ENCODE measurements at regions not wholly inside any gene's neighbourhood (a gene's known extent, or its start where the extent isn't known, plus 50 kb on each side); places are given as distances from the start of the nearest gene placed in this dataset.

GRCh38 chr4:123937581-123937980 lies 541.0 kb downstream of the SPRY1 start:
- Histone ChIP-seq H3K4me3 (ENCODE audit: insufficient read depth, low read depth, low read length) (no peak overlapping the region), H3K4me2 (ENCODE audit: low read length) (no peak overlapping the region), H3K27ac (ENCODE audit: low read depth, low read length) (no peak overlapping the region), H3K79me2 (ENCODE audit: insufficient read depth, low read length) (no peaks in the 10 kb centered on the region), H3K36me3 (ENCODE audit: insufficient read depth, low read length) (no peaks in the 10 kb centered on the region), H4K20me1 (ENCODE audit: insufficient read depth, low read length) (no peaks in the 10 kb centered on the region), H3K4me1 (ENCODE audit: insufficient read depth, low read length) (peaks cover 3% of the 10 kb centered on the region), H3K9ac (ENCODE audit: low read length) (no peak overlapping the region), H3K9me3 (ENCODE audit: insufficient read depth, low read depth, low read length) (no peaks in the 10 kb centered on the region), H3K27me3 (ENCODE audit: insufficient read depth, low read length) (no peaks in the 10 kb centered on the region), H2AFZ (ENCODE audit: low read depth, low read length) (no peak overlapping the region)
- no peaks in the 10 kb centered on the region for H3K36me3 Mint-ChIP-seq (ENCODE audit: low read depth, unreplicated experiment)
- TF ChIP-seq, protein P1, sequence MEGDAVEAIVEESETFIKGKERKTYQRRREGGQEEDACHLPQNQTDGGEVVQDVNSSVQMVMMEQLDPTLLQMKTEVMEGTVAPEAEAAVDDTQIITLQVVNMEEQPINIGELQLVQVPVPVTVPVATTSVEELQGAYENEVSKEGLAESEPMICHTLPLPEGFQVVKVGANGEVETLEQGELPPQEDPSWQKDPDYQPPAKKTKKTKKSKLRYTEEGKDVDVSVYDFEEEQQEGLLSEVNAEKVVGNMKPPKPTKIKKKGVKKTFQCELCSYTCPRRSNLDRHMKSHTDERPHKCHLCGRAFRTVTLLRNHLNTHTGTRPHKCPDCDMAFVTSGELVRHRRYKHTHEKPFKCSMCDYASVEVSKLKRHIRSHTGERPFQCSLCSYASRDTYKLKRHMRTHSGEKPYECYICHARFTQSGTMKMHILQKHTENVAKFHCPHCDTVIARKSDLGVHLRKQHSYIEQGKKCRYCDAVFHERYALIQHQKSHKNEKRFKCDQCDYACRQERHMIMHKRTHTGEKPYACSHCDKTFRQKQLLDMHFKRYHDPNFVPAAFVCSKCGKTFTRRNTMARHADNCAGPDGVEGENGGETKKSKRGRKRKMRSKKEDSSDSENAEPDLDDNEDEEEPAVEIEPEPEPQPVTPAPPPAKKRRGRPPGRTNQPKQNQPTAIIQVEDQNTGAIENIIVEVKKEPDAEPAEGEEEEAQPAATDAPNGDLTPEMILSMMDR (IDR thresholded peaks at IDR 0.05; ENCODE audit: insufficient read depth, low read depth, low read length): no peak
- no peak for TF ChIP-seq EZH2 (IDR thresholded peaks at IDR 0.05; ENCODE audit: insufficient read depth, low read length)
- FAIRE-seq (no peak), DNase-seq (ENCODE audit: low read depth) (no peak)
- no peak overlapping the region for H3K27ac Mint-ChIP-seq (ENCODE audit: unreplicated experiment)
- no peak overlapping the region for H3K4me3 Mint-ChIP-seq (ENCODE audit: unreplicated experiment)
- peaks cover 51% of the 10 kb centered on the region for H3K4me1 Mint-ChIP-seq (ENCODE audit: low read depth, unreplicated experiment)
- no peaks in the 10 kb centered on the region for H3K27me3 Mint-ChIP-seq (ENCODE audit: low read depth, unreplicated experiment)
- H3K9me3 Mint-ChIP-seq (ENCODE audit: unreplicated experiment): no peaks in the 10 kb centered on the region

DNA sequence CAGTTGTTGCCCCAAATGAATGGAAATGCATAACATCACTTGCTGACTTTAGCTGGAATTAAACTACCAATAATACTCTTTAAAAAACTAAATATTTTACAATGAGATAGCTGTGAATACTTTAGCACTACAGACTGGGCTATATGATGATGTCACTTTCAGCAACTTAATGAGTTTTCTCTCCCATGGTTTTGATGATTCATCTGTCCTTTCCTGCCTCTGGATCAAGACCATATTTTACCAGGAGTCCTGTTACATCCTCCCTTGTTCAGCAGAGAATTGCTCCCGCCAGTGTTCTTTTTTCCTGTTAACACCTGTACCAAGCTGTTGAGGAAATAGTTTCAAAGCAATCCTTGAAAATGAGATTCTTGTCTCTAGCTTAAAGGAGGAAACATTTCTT lies 543.0 kb downstream of the SPRY1 start:
- Histone ChIP-seq H3K27ac (ENCODE audit: low read depth, low read length) (no peak overlapping the region), H3K9me3 (ENCODE audit: insufficient read depth, low read depth, low read length) (no peaks in the 10 kb centered on the region), H3K4me3 (ENCODE audit: insufficient read depth, low read depth, low read length) (no peak overlapping the region), H4K20me1 (ENCODE audit: insufficient read depth, low read length) (no peaks in the 10 kb centered on the region), H3K79me2 (ENCODE audit: insufficient read depth, low read length) (no peaks in the 10 kb centered on the region), H3K4me2 (ENCODE audit: low read length) (no peak overlapping the region), H3K27me3 (ENCODE audit: insufficient read depth, low read length) (no peaks in the 10 kb centered on the region), H2AFZ (ENCODE audit: low read depth, low read length) (no peak overlapping the region), H3K9ac (ENCODE audit: low read length) (no peak overlapping the region), H3K36me3 (ENCODE audit: insufficient read depth, low read length) (no peaks in the 10 kb centered on the region), H3K4me1 (ENCODE audit: insufficient read depth, low read length) (peaks cover 3% of the 10 kb centered on the region)
- H3K4me1 Mint-ChIP-seq (ENCODE audit: low read depth, unreplicated experiment): peaks cover 51% of the 10 kb centered on the region
- FAIRE-seq (peak; percentile 34), DNase-seq (ENCODE audit: low read depth) (peak; percentile 89)
- H3K27me3 Mint-ChIP-seq (ENCODE audit: low read depth, unreplicated experiment): no peaks in the 10 kb centered on the region
- H3K9me3 Mint-ChIP-seq (ENCODE audit: unreplicated experiment): no peaks in the 10 kb centered on the region
- no peaks in the 10 kb centered on the region for H3K36me3 Mint-ChIP-seq (ENCODE audit: low read depth, unreplicated experiment)
- peak overlapping the region; percentile 89 for H3K27ac Mint-ChIP-seq (ENCODE audit: unreplicated experiment)
- TF ChIP-seq EZH2 (IDR thresholded peaks at IDR 0.05; ENCODE audit: insufficient read depth, low read length): no peak
- TF ChIP-seq, protein P1 (IDR thresholded peaks at IDR 0.05; ENCODE audit: insufficient read depth, low read depth, low read length): no peak
- H3K4me3 Mint-ChIP-seq (ENCODE audit: unreplicated experiment): no peak overlapping the region

DNA sequence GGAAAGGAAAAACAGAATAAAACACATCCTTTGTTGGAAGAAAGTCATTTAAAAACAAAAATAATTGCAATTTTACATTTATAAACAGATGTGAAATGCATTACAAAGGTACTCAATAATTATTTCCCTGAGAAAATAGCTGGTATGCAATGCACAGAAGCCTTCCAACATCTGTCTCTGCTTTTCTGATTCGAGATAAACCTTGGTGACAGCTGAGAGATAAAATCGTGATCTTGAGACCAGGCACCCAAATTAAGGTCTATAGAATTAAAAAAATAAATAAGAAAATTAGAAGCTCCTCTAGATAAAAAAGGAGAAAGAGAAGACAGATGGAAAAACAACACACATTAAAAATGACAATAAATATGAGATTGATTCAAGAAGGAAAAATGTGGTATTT lies 544.0 kb downstream of the SPRY1 start:
- Histone ChIP-seq H3K4me1 (ENCODE audit: insufficient read depth, low read length) (peaks cover 3% of the 10 kb centered on the region), H3K79me2 (ENCODE audit: insufficient read depth, low read length) (no peaks in the 10 kb centered on the region), H3K36me3 (ENCODE audit: insufficient read depth, low read length) (no peaks in the 10 kb centered on the region), H3K27ac (ENCODE audit: low read depth, low read length) (no peak overlapping the region), H2AFZ (ENCODE audit: low read depth, low read length) (no peak overlapping the region), H3K9ac (ENCODE audit: low read length) (no peak overlapping the region), H3K27me3 (ENCODE audit: insufficient read depth, low read length) (no peaks in the 10 kb centered on the region), H3K9me3 (ENCODE audit: insufficient read depth, low read depth, low read length) (no peaks in the 10 kb centered on the region), H3K4me2 (ENCODE audit: low read length) (no peak overlapping the region), H4K20me1 (ENCODE audit: insufficient read depth, low read length) (no peaks in the 10 kb centered on the region), H3K4me3 (ENCODE audit: insufficient read depth, low read depth, low read length) (no peak overlapping the region)
- no peak overlapping the region for H3K4me3 Mint-ChIP-seq (ENCODE audit: unreplicated experiment)
- H3K9me3 Mint-ChIP-seq (ENCODE audit: unreplicated experiment): no peaks in the 10 kb centered on the region
- H3K27me3 Mint-ChIP-seq (ENCODE audit: low read depth, unreplicated experiment): no peaks in the 10 kb centered on the region
- no peak for TF ChIP-seq EZH2 (IDR thresholded peaks at IDR 0.05; ENCODE audit: insufficient read depth, low read length)
- H3K36me3 Mint-ChIP-seq (ENCODE audit: low read depth, unreplicated experiment): no peaks in the 10 kb centered on the region
- H3K27ac Mint-ChIP-seq (ENCODE audit: unreplicated experiment): peak overlapping the region; percentile 71
- DNase-seq (ENCODE audit: low read depth): no peak
- FAIRE-seq: no peak
- H3K4me1 Mint-ChIP-seq (ENCODE audit: low read depth, unreplicated experiment): peaks cover 46% of the 10 kb centered on the region
